CD14-positive monocyte (primary cell): ENCODE measurements at regions not wholly inside any gene's neighbourhood (a gene's known extent, or its start where the extent isn't known, plus 50 kb on each side); places are given as distances from the start of the nearest gene placed in this dataset.

Experiments
- DNase-seq, 3 donors: peaks; one replicate each; pipeline ENCODE4 v3.0.0-alpha.2; 2011 to 2022
- H2AFZ ChIP-seq: 2 replicates; pipeline ENCODE4 v1.6.0; 2012; ENCODE audit warnings: mild to moderate bottlenecking, low read depth, low read length, inconsistent platforms; ENCODE audit not compliant: insufficient read depth, poor library complexity, severe bottlenecking
- H3K27ac ChIP-seq, 2 donors: 1 replicate in 1 of 2; 2 replicates in 1 of 2; pipeline ENCODE4 v1.5.1; 2012 to 2013; ENCODE audit warnings: low read length in 2 of 2, control low read depth in 1 of 2, inconsistent platforms in 1 of 2, low read depth in 1 of 2, mild to moderate bottlenecking in 1 of 2
- H3K27me3 ChIP-seq, 2 donors: one replicate each; pipeline versions ENCODE4 v1.6.0 to v1.6.1; 2011 to 2013; ENCODE audit warnings: low read length in 2 of 2; ENCODE audit not compliant: control insufficient read depth in 2 of 2, insufficient read depth in 2 of 2
- H3K36me3 ChIP-seq, 2 donors: replicated peaks in 1 of 2; 1 replicate in 1 of 2; 2 replicates in 1 of 2; pipeline versions ENCODE4 v1.5.1 to v1.6.1; 2012 to 2013; ENCODE audit warnings: low read length in 2 of 2, control low read depth in 1 of 2, inconsistent platforms in 1 of 2, mild to moderate bottlenecking in 1 of 2; ENCODE audit not compliant: insufficient read depth in 2 of 2, control insufficient read depth in 1 of 2
- H3K4me1 ChIP-seq, 2 donors: 1 replicate in 1 of 2; 2 replicates in 1 of 2; pipeline versions ENCODE4 v1.5.1 to v1.6.1; 2012 to 2013; ENCODE audit warnings: low read length in 2 of 2, control low read depth in 1 of 2, inconsistent platforms in 1 of 2, mild to moderate bottlenecking in 1 of 2, moderate library complexity in 1 of 2; ENCODE audit not compliant: insufficient read depth in 2 of 2, control insufficient read depth in 1 of 2
- H3K4me2 ChIP-seq: replicated peaks from 2 replicates; pipeline ENCODE3; 2012; ENCODE audit warnings: low read length, moderate library complexity, mild to moderate bottlenecking; ENCODE audit not compliant: poor library complexity, severe bottlenecking; ENCODE audit errors: extremely low read depth
- H3K4me3 ChIP-seq, 3 experiments: fragments of 200-600 bp in 1 of 3; sonication (generic) in 1 of 3; replicated peaks in 1 of 3; 1 replicate in 2 of 3; 2 replicates in 1 of 3; pipeline ENCODE4 v1.5.1; 2011 to 2013; ENCODE audit warnings: low read length in 3 of 3, mild to moderate bottlenecking in 3 of 3, control low read depth in 2 of 3, low read depth in 2 of 3, inconsistent platforms in 1 of 3, moderate library complexity in 1 of 3
- H3K79me2 ChIP-seq: 2 replicates; pipeline ENCODE4 v1.6.0; 2012; ENCODE audit warnings: mild to moderate bottlenecking, control low read depth, inconsistent platforms, low read length, moderate library complexity; ENCODE audit not compliant: insufficient read depth
- H3K9ac ChIP-seq: 2 replicates; pipeline ENCODE4 v1.6.0; 2017; ENCODE audit warnings: low read length, mild to moderate bottlenecking; ENCODE audit not compliant: insufficient read depth, poor library complexity, severe bottlenecking
- H3K9me3 ChIP-seq, 2 donors: replicated peaks in 1 of 2; 1 replicate in 1 of 2; 2 replicates in 1 of 2; pipeline versions ENCODE4 v1.5.1 to v1.6.1; 2012 to 2013; ENCODE audit warnings: low read length in 2 of 2, control low read depth in 1 of 2; ENCODE audit not compliant: control insufficient read depth in 1 of 2, insufficient read depth in 1 of 2
- H4K20me1 ChIP-seq: 2 replicates; pipeline ENCODE4 v1.6.0; 2012; ENCODE audit warnings: mild to moderate bottlenecking, low read length, control low read depth, moderate library complexity; ENCODE audit not compliant: insufficient read depth
- H3K27ac Mint-ChIP-seq, 7 donors: one replicate each; pipeline ENCODE4 v1.8.0; 2020; ENCODE audit warnings: mild to moderate bottlenecking in 7 of 7, mixed read lengths in 7 of 7, moderate library complexity in 6 of 7, inconsistent platforms in 2 of 7
- H3K27me3 Mint-ChIP-seq, 3 donors: one replicate each; pipeline ENCODE4 v1.8.0; 2021 to 2022; ENCODE audit warnings: low read depth in 3 of 3, mild to moderate bottlenecking in 3 of 3, mixed read lengths in 3 of 3, moderate library complexity in 3 of 3, inconsistent platforms in 1 of 3
- H3K36me3 Mint-ChIP-seq, 2 donors: one replicate each; pipeline ENCODE4 v1.8.0; 2020; ENCODE audit warnings: mixed read lengths in 2 of 2, inconsistent platforms in 1 of 2, mild to moderate bottlenecking in 1 of 2
- H3K4me1 Mint-ChIP-seq: one replicate; pipeline ENCODE4 v1.8.0; 2020; ENCODE audit warnings: mild to moderate bottlenecking, mixed read lengths
- H3K4me3 Mint-ChIP-seq, 2 donors: one replicate each; pipeline ENCODE4 v1.8.0; 2020; ENCODE audit warnings: mild to moderate bottlenecking in 2 of 2, mixed read lengths in 2 of 2, moderate library complexity in 1 of 2
- H3K9me3 Mint-ChIP-seq, 7 donors: one replicate each; pipeline ENCODE4 v1.8.0; 2020 to 2022; ENCODE audit warnings: mixed read lengths in 7 of 7, mild to moderate bottlenecking in 6 of 7, moderate library complexity in 6 of 7, inconsistent platforms in 2 of 7
- WGBS: methylation state at CpG from one replicate; pipeline ENCODE4 v1.1.5; 2013; ENCODE audit warnings: missing lambda C conversion rate; ENCODE audit not compliant: insufficient coverage; 5-methylcytosine and 5-hydroxymethylcytosine counted together
- intact Hi-C, 2 donors: fragments of 100-400 bp; cut with micrococcal nuclease; formaldehyde crosslinking; loops; one replicate each; pipeline versions ENCODE4 v1.15.0 to v1.15.1; 2023
- TF ChIP-seq, protein P1 (sequence below): fragments of 200-600 bp; IDR thresholded peaks from one replicate; pipeline ENCODE4 v1.8.0; 2022; ENCODE audit warnings: antibody characterized with exemption, mild to moderate bottlenecking

GRCh38 chr5:125059255-125060002 lies 313.0 kb upstream of the ZNF608 start:
- H3K4me1 ChIP-seq, result peaks cover 7 to 11% of the 10 kb centered on the region in 2 donors
- DNase-seq, result no peak
- H3K9me3 Mint-ChIP-seq, result peaks cover 0 to 5% (median 2%) of the 10 kb centered on the region in 7 donors

GRCh38 chr5:125061726-125062125 lies 315.3 kb upstream of the ZNF608 start:
- intact Hi-C loops, result no loop called here
- H3K4me3 Mint-ChIP-seq, result no peak overlapping the region
- WGBS, result 100% methylated on average over 1 of the region's 2 CpGs

More at GRCh38 chr5:125059255-125060002, 313.0 kb upstream of the ZNF608 start:
- TF ChIP-seq, protein P1, sequence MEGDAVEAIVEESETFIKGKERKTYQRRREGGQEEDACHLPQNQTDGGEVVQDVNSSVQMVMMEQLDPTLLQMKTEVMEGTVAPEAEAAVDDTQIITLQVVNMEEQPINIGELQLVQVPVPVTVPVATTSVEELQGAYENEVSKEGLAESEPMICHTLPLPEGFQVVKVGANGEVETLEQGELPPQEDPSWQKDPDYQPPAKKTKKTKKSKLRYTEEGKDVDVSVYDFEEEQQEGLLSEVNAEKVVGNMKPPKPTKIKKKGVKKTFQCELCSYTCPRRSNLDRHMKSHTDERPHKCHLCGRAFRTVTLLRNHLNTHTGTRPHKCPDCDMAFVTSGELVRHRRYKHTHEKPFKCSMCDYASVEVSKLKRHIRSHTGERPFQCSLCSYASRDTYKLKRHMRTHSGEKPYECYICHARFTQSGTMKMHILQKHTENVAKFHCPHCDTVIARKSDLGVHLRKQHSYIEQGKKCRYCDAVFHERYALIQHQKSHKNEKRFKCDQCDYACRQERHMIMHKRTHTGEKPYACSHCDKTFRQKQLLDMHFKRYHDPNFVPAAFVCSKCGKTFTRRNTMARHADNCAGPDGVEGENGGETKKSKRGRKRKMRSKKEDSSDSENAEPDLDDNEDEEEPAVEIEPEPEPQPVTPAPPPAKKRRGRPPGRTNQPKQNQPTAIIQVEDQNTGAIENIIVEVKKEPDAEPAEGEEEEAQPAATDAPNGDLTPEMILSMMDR, result no peak
- Histone ChIP-seq H3K79me2 (no peaks in the 10 kb centered on the region), H3K9me3 (no peaks in the 10 kb centered on the region), H2AFZ (no peak overlapping the region), H3K27ac (no peak overlapping the region), H3K4me3 (no peak overlapping the region), H3K36me3 (no peaks in the 10 kb centered on the region), H3K27me3 (no peaks in the 10 kb centered on the region), H3K4me2 (no peak overlapping the region), H4K20me1 (no peaks in the 10 kb centered on the region), H3K9ac (no peak overlapping the region)
- intact Hi-C loops, result no loop called here
- Mint-ChIP-seq H3K27ac (no peak overlapping the region), H3K36me3 (peaks cover 0 to 1% of the 10 kb centered on the region in 2 donors), H3K27me3 (no peaks in the 10 kb centered on the region), H3K4me3 (no peak overlapping the region), H3K4me1 (peaks cover 16% of the 10 kb centered on the region)
- 90% methylated on average over 2 of the region's 4 CpGs for WGBS

More at GRCh38 chr5:125061726-125062125, 315.3 kb upstream of the ZNF608 start:
- Histone ChIP-seq H3K27me3 (no peaks in the 10 kb centered on the region), H3K79me2 (no peaks in the 10 kb centered on the region), H3K4me2 (no peak overlapping the region), H2AFZ (no peak overlapping the region), H3K9ac (no peak overlapping the region), H3K27ac (no peak overlapping the region), H3K4me1 (peaks cover 3% of the 10 kb centered on the region in 2 donors), H3K9me3 (no peaks in the 10 kb centered on the region), H3K4me3 (no peak overlapping the region), H3K36me3 (no peaks in the 10 kb centered on the region), H4K20me1 (no peaks in the 10 kb centered on the region)
- Mint-ChIP-seq H3K27me3 (no peaks in the 10 kb centered on the region), H3K4me1 (peaks cover 4% of the 10 kb centered on the region), H3K36me3 (no peaks in the 10 kb centered on the region), H3K9me3 (peaks cover 0 to 4% (median 2%) of the 10 kb centered on the region in 7 donors), H3K27ac (no peak overlapping the region)
- DNase-seq, result no peak
- TF ChIP-seq, protein P1, result no peak
